NB4 (cell line): ENCODE measurements at regions not wholly inside any gene's neighbourhood (a gene's known extent, or its start where the extent isn't known, plus 50 kb on each side); places are given as distances from the start of the nearest gene placed in this dataset.

Experiments used
- DNase-seq: peaks from one replicate; pipeline ENCODE4 v3.0.0; 2010; ENCODE audit warnings: low read depth
- H3K4me3 ChIP-seq: one replicate; pipeline ENCODE4 v1.5.1; 2011; ENCODE audit warnings: mild to moderate bottlenecking, low read depth, low read length, moderate library complexity
- CTCF ChIP-seq: IDR thresholded peaks from one replicate; pipeline ENCODE4 v1.5.1; 2012; ENCODE audit warnings: low read depth, low read length
- MAX ChIP-seq: IDR thresholded peaks from 2 replicates; pipeline ENCODE4 v1.6.1; 2011; ENCODE audit warnings: low read depth, low read length
- MYC ChIP-seq: IDR thresholded peaks from 2 replicates; pipeline ENCODE4 v1.6.1; 2011; ENCODE audit warnings: low read depth, low read length
- POLR2A ChIP-seq: IDR thresholded peaks from 2 replicates; pipeline ENCODE4 v1.6.1; 2011; ENCODE audit warnings: mild to moderate bottlenecking; ENCODE audit not compliant: insufficient read length; ENCODE audit errors: extremely low read depth

GRCh38 chr2:220278022-220278421, 650.6 kb downstream of the SLC4A3 start:
- no peak for TF ChIP-seq MYC
- TF ChIP-seq CTCF = no peak
- no peak for TF ChIP-seq POLR2A
- no peak for TF ChIP-seq MAX
- no peak overlapping the region for H3K4me3 ChIP-seq
- no peak for DNase-seq

- no peak for TF ChIP-seq MYC
- no peak for TF ChIP-seq MAX
- no peak for TF ChIP-seq CTCF
- no peak for TF ChIP-seq POLR2A
- DNase-seq = no peak
- H3K4me3 ChIP-seq = no peak overlapping the region
Observed at GRCh38 chr2:220279372-220279771, 651.9 kb downstream of the SLC4A3 start.

GRCh38 chr2:220279840-220280239, 652.4 kb downstream of the SLC4A3 start:
- DNase-seq = no peak
- no peak overlapping the region for H3K4me3 ChIP-seq
- no peak for TF ChIP-seq POLR2A
- no peak for TF ChIP-seq MYC
- no peak for TF ChIP-seq CTCF
- no peak for TF ChIP-seq MAX

GRCh38 chr2:220280736-220281135, 653.3 kb downstream of the SLC4A3 start:
- TF ChIP-seq CTCF (no peak), MAX (no peak), MYC (no peak), POLR2A (no peak)
- H3K4me3 ChIP-seq = no peak overlapping the region
- DNase-seq = no peak

- no peak for TF ChIP-seq POLR2A
- no peak for TF ChIP-seq MAX
- no peak for TF ChIP-seq MYC
- TF ChIP-seq CTCF = no peak
- no peak overlapping the region for H3K4me3 ChIP-seq
- DNase-seq = no peak
Observed at GRCh38 chr2:220281771-220282170, 654.3 kb downstream of the SLC4A3 start.

GRCh38 chr2:220282236-220282635, 654.8 kb downstream of the SLC4A3 start:
- DNase-seq = no peak
- no peak for TF ChIP-seq MYC
- TF ChIP-seq CTCF = no peak
- no peak for TF ChIP-seq MAX
- no peak for TF ChIP-seq POLR2A
- H3K4me3 ChIP-seq = no peak overlapping the region
